ENCODE measurements at regions not wholly inside any gene's neighbourhood (a gene's known extent, or its start where the extent isn't known, plus 50 kb on each side); places are given as distances from the start of the nearest gene placed in this dataset.

GRCh38 chrX:34768290-34768689 lies 111.2 kb upstream of the TMEM47 start:
- no peak overlapping the region for H3K4me3 ChIP-seq (ENCODE audit: low read depth, low read length)
- DNase-seq (ENCODE audit: low read depth) = no peak
- no peaks in the 10 kb centered on the region for H3K36me3 ChIP-seq (ENCODE audit: control insufficient read depth, insufficient read depth, low read length)
- CTCF ChIA-PET = interaction anchor here (1.1 kb wide), 1 partner anchor 10 kb away, joined by 3 read pairs; no protein-coding TSS in a partner anchor
- POLR2A ChIA-PET = no interaction called here
- TF ChIP-seq CTCF (IDR thresholded peaks at IDR 0.05; ENCODE audit: insufficient read depth, low read depth, low read length) = no peak
- H3K27me3 ChIP-seq (ENCODE audit: control insufficient read depth, insufficient read depth, low read length) = no peaks in the 10 kb centered on the region

- ChIA-PET POLR2A (no interaction called here), CTCF (no interaction called here)
- no peaks in the 10 kb centered on the region for H3K27me3 ChIP-seq (ENCODE audit: control insufficient read depth, insufficient read depth, low read length)
- no peak overlapping the region for H3K4me3 ChIP-seq (ENCODE audit: low read depth, low read length)
- no peaks in the 10 kb centered on the region for H3K36me3 ChIP-seq (ENCODE audit: control insufficient read depth, insufficient read depth, low read length)
- no peak for TF ChIP-seq CTCF (IDR thresholded peaks at IDR 0.05; ENCODE audit: insufficient read depth, low read depth, low read length)
- no peak for DNase-seq (ENCODE audit: low read depth)
These were observed 113.4 kb upstream of the TMEM47 start for GRCh38 chrX:34770511-34770910.

GRCh38 chrX:34778916-34779315 lies 121.8 kb upstream of the TMEM47 start:
- ChIA-PET POLR2A (no interaction called here), CTCF (interaction anchor here (0.6 to 1.0 kb wide), 2 partner anchors 11 to 275 kb away, joined by 3 read pairs; no protein-coding TSS in a partner anchor)
- Histone ChIP-seq H3K36me3 (ENCODE audit: control insufficient read depth, insufficient read depth, low read length) (no peaks in the 10 kb centered on the region), H3K27me3 (ENCODE audit: control insufficient read depth, insufficient read depth, low read length) (no peaks in the 10 kb centered on the region), H3K4me3 (ENCODE audit: low read depth, low read length) (no peak overlapping the region)
- TF ChIP-seq CTCF (IDR thresholded peaks at IDR 0.05; ENCODE audit: insufficient read depth, low read depth, low read length) = no peak
- peak; percentile 46 for DNase-seq (ENCODE audit: low read depth)

- no peak for DNase-seq (ENCODE audit: low read depth)
- Histone ChIP-seq H3K27me3 (ENCODE audit: control insufficient read depth, insufficient read depth, low read length) (no peaks in the 10 kb centered on the region), H3K4me3 (ENCODE audit: low read depth, low read length) (no peak overlapping the region), H3K36me3 (ENCODE audit: control insufficient read depth, insufficient read depth, low read length) (no peaks in the 10 kb centered on the region)
- TF ChIP-seq CTCF (IDR thresholded peaks at IDR 0.05; ENCODE audit: insufficient read depth, low read depth, low read length) = no peak
- CTCF ChIA-PET = no interaction called here
- POLR2A ChIA-PET = no interaction called here
These were observed 132.9 kb upstream of the TMEM47 start for GRCh38 chrX:34790026-34790425.

GRCh38 chrX:34805951-34806350 lies 136.6 kb upstream of the FAM47B start:
- no peak for DNase-seq (ENCODE audit: low read depth)
- ChIA-PET POLR2A (no interaction called here), CTCF (no interaction called here)
- no peaks in the 10 kb centered on the region for H3K36me3 ChIP-seq (ENCODE audit: control insufficient read depth, insufficient read depth, low read length)
- no peak overlapping the region for H3K4me3 ChIP-seq (ENCODE audit: low read depth, low read length)
- TF ChIP-seq CTCF (IDR thresholded peaks at IDR 0.05; ENCODE audit: insufficient read depth, low read depth, low read length) = no peak
- H3K27me3 ChIP-seq (ENCODE audit: control insufficient read depth, insufficient read depth, low read length) = no peaks in the 10 kb centered on the region
